Spleen (tissue), 7 donors: ENCODE measurements at regions not wholly inside any gene's neighbourhood (a gene's known extent, or its start where the extent isn't known, plus 50 kb on each side); places are given as distances from the start of the nearest gene placed in this dataset.

Experiments
- POLR2A ChIP-seq, 3 donors: fragments of 450-650 bp; IDR thresholded peaks; one replicate each; pipeline ENCODE4 v1.5.1; 2017; ENCODE audit warnings: antibody characterized with exemption in 3 of 3, mild to moderate bottlenecking in 1 of 3
- POLR2AphosphoS5 ChIP-seq, 3 donors: sonication (generic); formaldehyde crosslinking; IDR thresholded peaks; one replicate each; pipeline ENCODE4 v1.5.1; 2017; ENCODE audit warnings: antibody characterized with exemption in 3 of 3
- TF ChIP-seq, protein P1 (sequence below), 11 experiments: fragments of 200-600 bp in 7 of 11; fragments of 450-650 bp in 4 of 11; sonication (generic) in 4 of 11; IDR thresholded peaks in 8 of 11; conservative IDR thresholded peaks in 3 of 11; 1 replicate in 7 of 11; 2 replicates in 4 of 11; pipeline versions ENCODE4 v1.4.0 to v1.8.0; 2016 to 2021; ENCODE audit warnings: antibody characterized with exemption in 11 of 11, inconsistent platforms in 4 of 11, mild to moderate bottlenecking in 1 of 11
- donor health status: DM: no; HTN: no; CAD: no; lungs with moderate emphysema.
- donor health status: DM: no; HTN: no; CAD: no.
- donor health status: DM: no; HTN: no; CAD: no.

GRCh38 chr7:52695973-52696595 is 339.3 kb upstream of the POM121L12 start:
- TF ChIP-seq, protein P1, sequence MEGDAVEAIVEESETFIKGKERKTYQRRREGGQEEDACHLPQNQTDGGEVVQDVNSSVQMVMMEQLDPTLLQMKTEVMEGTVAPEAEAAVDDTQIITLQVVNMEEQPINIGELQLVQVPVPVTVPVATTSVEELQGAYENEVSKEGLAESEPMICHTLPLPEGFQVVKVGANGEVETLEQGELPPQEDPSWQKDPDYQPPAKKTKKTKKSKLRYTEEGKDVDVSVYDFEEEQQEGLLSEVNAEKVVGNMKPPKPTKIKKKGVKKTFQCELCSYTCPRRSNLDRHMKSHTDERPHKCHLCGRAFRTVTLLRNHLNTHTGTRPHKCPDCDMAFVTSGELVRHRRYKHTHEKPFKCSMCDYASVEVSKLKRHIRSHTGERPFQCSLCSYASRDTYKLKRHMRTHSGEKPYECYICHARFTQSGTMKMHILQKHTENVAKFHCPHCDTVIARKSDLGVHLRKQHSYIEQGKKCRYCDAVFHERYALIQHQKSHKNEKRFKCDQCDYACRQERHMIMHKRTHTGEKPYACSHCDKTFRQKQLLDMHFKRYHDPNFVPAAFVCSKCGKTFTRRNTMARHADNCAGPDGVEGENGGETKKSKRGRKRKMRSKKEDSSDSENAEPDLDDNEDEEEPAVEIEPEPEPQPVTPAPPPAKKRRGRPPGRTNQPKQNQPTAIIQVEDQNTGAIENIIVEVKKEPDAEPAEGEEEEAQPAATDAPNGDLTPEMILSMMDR (IDR thresholded peaks at IDR 0.05 in 8 of 11, conservative IDR thresholded peaks at IDR 0.05 in 3 of 11) = no peak
- TF ChIP-seq POLR2A (IDR thresholded peaks at IDR 0.05) (no peak), POLR2AphosphoS5 (IDR thresholded peaks at IDR 0.05) (no peak)
